ENCODE measurements at regions not wholly inside any gene's neighbourhood (a gene's known extent, or its start where the extent isn't known, plus 50 kb on each side); places are given as distances from the start of the nearest gene placed in this dataset.

DNA sequence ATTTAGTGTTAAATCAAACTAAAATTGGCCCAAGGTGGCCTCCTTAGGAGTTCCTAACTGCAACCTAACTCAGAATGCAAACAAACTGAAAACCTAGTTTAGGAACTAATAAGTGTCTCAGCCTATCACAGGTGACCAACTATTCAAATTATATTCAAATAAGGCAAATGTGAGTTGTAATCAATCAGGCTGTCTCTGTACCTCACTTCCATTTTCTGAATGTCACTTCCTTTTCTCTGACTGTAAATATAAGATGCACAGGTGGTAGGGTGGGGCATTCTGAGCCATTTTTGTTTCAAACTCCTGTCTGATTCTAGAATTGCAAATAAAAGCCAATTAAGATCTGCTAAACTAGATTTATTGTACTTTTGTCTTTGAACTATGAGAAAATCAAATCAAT lies 401.5 kb downstream of the PPP3CA start:
- POLR2A ChIA-PET, result no interaction called here
- H3K9me1 ChIP-seq (replicated peaks; ENCODE audit: control insufficient read depth, extremely low read depth, insufficient read depth, low read length), result no peaks in the 10 kb centered on the region
- dilution Hi-C loops (cut with MboI; ENCODE audit: extremely low pct_ligation_motif_present, low sequenced_read_pairs), result no loop called here

DNA sequence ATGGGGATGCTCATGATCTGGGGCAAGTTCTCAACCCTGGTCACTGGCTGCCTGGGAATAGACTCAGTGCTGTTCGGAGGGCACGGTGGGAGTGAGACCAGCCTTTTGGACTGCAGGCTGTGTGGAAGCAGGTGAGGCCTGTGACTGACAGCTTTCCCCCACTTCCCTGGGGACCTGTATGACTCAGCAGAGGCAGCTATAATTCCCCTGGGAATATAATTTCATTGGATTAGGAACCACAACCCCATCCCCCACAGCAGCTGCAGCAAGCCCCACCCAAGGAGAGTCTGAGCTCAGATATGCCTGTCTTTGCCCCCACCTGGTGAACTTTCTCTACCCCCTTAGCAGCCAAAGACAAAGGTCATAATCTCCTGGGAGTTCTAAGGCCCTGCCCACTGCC lies 408.6 kb downstream of the PPP3CA start:
- no peak for TF ChIP-seq EZH2 (IDR thresholded peaks at IDR 0.05; ENCODE audit: borderline replicate concordance, low read depth, low read length, severe bottlenecking)
- no peak for TF ChIP-seq FOS (IDR thresholded peaks at IDR 0.05; ENCODE audit: borderline replicate concordance, insufficient read depth, low read length)
- TF ChIP-seq POLR2AphosphoS5 (IDR thresholded peaks at IDR 0.05; ENCODE audit: insufficient read depth, low read depth, low read length), result no peak
- no peak for TF ChIP-seq JUN (IDR thresholded peaks at IDR 0.05; ENCODE audit: borderline replicate concordance, insufficient read depth, insufficient read length, low read depth)
- TF ChIP-seq MYC (IDR thresholded peaks at IDR 0.05; ENCODE audit: low read depth, low read length), result no peak
- TF ChIP-seq POLR2A (IDR thresholded peaks at IDR 0.05; ENCODE audit: low read depth, low read length), result no peak
- TF ChIP-seq, protein P1, sequence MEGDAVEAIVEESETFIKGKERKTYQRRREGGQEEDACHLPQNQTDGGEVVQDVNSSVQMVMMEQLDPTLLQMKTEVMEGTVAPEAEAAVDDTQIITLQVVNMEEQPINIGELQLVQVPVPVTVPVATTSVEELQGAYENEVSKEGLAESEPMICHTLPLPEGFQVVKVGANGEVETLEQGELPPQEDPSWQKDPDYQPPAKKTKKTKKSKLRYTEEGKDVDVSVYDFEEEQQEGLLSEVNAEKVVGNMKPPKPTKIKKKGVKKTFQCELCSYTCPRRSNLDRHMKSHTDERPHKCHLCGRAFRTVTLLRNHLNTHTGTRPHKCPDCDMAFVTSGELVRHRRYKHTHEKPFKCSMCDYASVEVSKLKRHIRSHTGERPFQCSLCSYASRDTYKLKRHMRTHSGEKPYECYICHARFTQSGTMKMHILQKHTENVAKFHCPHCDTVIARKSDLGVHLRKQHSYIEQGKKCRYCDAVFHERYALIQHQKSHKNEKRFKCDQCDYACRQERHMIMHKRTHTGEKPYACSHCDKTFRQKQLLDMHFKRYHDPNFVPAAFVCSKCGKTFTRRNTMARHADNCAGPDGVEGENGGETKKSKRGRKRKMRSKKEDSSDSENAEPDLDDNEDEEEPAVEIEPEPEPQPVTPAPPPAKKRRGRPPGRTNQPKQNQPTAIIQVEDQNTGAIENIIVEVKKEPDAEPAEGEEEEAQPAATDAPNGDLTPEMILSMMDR (IDR thresholded peaks at IDR 0.05; ENCODE audit: extremely low read depth in 1 of 2, insufficient read depth in 1 of 2, low read depth in 1 of 2, low read length in 2 of 2), result no peak
- TF ChIP-seq, protein P2, sequence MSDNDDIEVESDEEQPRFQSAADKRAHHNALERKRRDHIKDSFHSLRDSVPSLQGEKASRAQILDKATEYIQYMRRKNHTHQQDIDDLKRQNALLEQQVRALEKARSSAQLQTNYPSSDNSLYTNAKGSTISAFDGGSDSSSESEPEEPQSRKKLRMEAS (IDR thresholded peaks at IDR 0.05; ENCODE audit: insufficient read depth, insufficient read length), result no peak
- no peak for TF ChIP-seq GATA2 (IDR thresholded peaks at IDR 0.05; ENCODE audit: insufficient read depth, insufficient read length, low read depth, low read length)
- Histone ChIP-seq H3K4me3 (replicated peaks in 1 of 3; ENCODE audit: insufficient read depth in 1 of 3, low read depth in 1 of 3, low read length in 3 of 3) (no peak overlapping the region), H3K27me3 (ENCODE audit: control insufficient read depth in 2 of 2, insufficient read depth in 2 of 2, low read length in 2 of 2) (no peaks in the 10 kb centered on the region), H3K4me1 (ENCODE audit: control insufficient read depth, extremely low read depth, insufficient read depth, low read length) (no peaks in the 10 kb centered on the region), H3K36me3 (ENCODE audit: control insufficient read depth in 2 of 2, extremely low read depth in 1 of 2, insufficient read depth in 2 of 2, low read length in 2 of 2) (no peaks in the 10 kb centered on the region), H3K9me1 (replicated peaks; ENCODE audit: control insufficient read depth, extremely low read depth, insufficient read depth, low read length) (no peaks in the 10 kb centered on the region), H2AFZ (ENCODE audit: low read depth, low read length) (no peak overlapping the region), H3K27ac (ENCODE audit: insufficient read depth, low read depth, low read length) (no peak overlapping the region), H3K79me2 (ENCODE audit: control insufficient read depth, insufficient read depth, low read length) (no peaks in the 10 kb centered on the region), H3K9me3 (replicated peaks; ENCODE audit: control insufficient read depth, insufficient read depth, low read length) (no peaks in the 10 kb centered on the region), H3K4me2 (ENCODE audit: insufficient read depth, low read length) (no peak overlapping the region), H4K20me1 (replicated peaks; ENCODE audit: control insufficient read depth, extremely low read depth, insufficient read depth, low read length) (no peaks in the 10 kb centered on the region), H3K9ac (replicated peaks; ENCODE audit: extremely low read depth, insufficient read depth, low read length) (no peak overlapping the region)
- ChIA-PET POLR2A (no interaction called here), CTCF (no interaction called here)
- FAIRE-seq (no peak), DNase-seq (ENCODE audit: low read depth, low spot score) (no peak)
- BruUV-seq (replicated peaks), result no TSS peak
- dilution Hi-C loops (cut with MboI; ENCODE audit: extremely low pct_ligation_motif_present, low sequenced_read_pairs), result no loop called here
- intact Hi-C loops (cut with micrococcal nuclease), result no loop called here

More for the DNA sequence above, 401.5 kb downstream of the PPP3CA start:
- no peaks in the 10 kb centered on the region for H3K9me3 ChIP-seq (replicated peaks; ENCODE audit: control insufficient read depth, insufficient read depth, low read length)
- intact Hi-C loops (cut with micrococcal nuclease), result no loop called here
- no peak overlapping the region for H3K4me3 ChIP-seq (replicated peaks in 1 of 3; ENCODE audit: insufficient read depth in 1 of 3, low read depth in 1 of 3, low read length in 3 of 3)
- no peak overlapping the region for H3K9ac ChIP-seq (replicated peaks; ENCODE audit: extremely low read depth, insufficient read depth, low read length)
- H3K36me3 ChIP-seq (ENCODE audit: control insufficient read depth in 2 of 2, extremely low read depth in 1 of 2, insufficient read depth in 2 of 2, low read length in 2 of 2), result no peaks in the 10 kb centered on the region
- no peaks in the 10 kb centered on the region for H3K79me2 ChIP-seq (ENCODE audit: control insufficient read depth, insufficient read depth, low read length)
- H3K4me2 ChIP-seq (ENCODE audit: insufficient read depth, low read length), result no peak overlapping the region
- no peak overlapping the region for H3K27ac ChIP-seq (ENCODE audit: insufficient read depth, low read depth, low read length)
- no peak overlapping the region for H2AFZ ChIP-seq (ENCODE audit: low read depth, low read length)
- TF ChIP-seq, protein P2 (IDR thresholded peaks at IDR 0.05; ENCODE audit: insufficient read depth, insufficient read length), result no peak
- TF ChIP-seq GATA2 (IDR thresholded peaks at IDR 0.05; ENCODE audit: insufficient read depth, insufficient read length, low read depth, low read length) (no peak), EZH2 (IDR thresholded peaks at IDR 0.05; ENCODE audit: borderline replicate concordance, low read depth, low read length, severe bottlenecking) (no peak), POLR2AphosphoS5 (IDR thresholded peaks at IDR 0.05; ENCODE audit: insufficient read depth, low read depth, low read length) (no peak)
- TF ChIP-seq, protein P1 (IDR thresholded peaks at IDR 0.05; ENCODE audit: extremely low read depth in 1 of 2, insufficient read depth in 1 of 2, low read depth in 1 of 2, low read length in 2 of 2), result no peak
- CTCF ChIA-PET, result interaction anchor here (1.2 to 1.4 kb wide), 2 partner anchors 8 to 11 kb away, joined by 3 to 4 read pairs; no protein-coding TSS in a partner anchor
- H4K20me1 ChIP-seq (replicated peaks; ENCODE audit: control insufficient read depth, extremely low read depth, insufficient read depth, low read length), result no peaks in the 10 kb centered on the region
- no peaks in the 10 kb centered on the region for H3K4me1 ChIP-seq (ENCODE audit: control insufficient read depth, extremely low read depth, insufficient read depth, low read length)
- FAIRE-seq, result no peak
- BruUV-seq (replicated peaks), result no TSS peak
- no peaks in the 10 kb centered on the region for H3K27me3 ChIP-seq (ENCODE audit: control insufficient read depth in 2 of 2, insufficient read depth in 2 of 2, low read length in 2 of 2)
- DNase-seq (ENCODE audit: low read depth, low spot score), result no peak

Data from endothelial cell of umbilical vein (primary cell).